Common myeloid progenitor, CD34-positive (primary cell): ENCODE measurements at regions not wholly inside any gene's neighbourhood (a gene's known extent, or its start where the extent isn't known, plus 50 kb on each side); places are given as distances from the start of the nearest gene placed in this dataset.

Experiments
- CTCF ChIA-PET: fragments of 350-600 bp; sonication (Branson Sonifier 250); formaldehyde crosslinking; loops from one replicate; lab custom pipeline; 2021; ENCODE audit warnings: antibody characterized with exemption; lab: Charles Lee
- POLR2A ChIA-PET: fragments of 350-600 bp; sonication (Branson Sonifier 250); formaldehyde crosslinking; loops from one replicate; lab custom pipeline; 2021; ENCODE audit warnings: antibody characterized with exemption; lab: Charles Lee
- DNase-seq, 3 donors: peaks; one replicate each; pipeline versions ENCODE4 v3.0.0 to v3.0.0-alpha.2; 2013
- H3K27ac ChIP-seq, 2 experiments: 1 replicate in 1 of 2; 2 replicates in 1 of 2; pipeline ENCODE4 v1.7.0; 2013; ENCODE audit warnings: inconsistent platforms in 2 of 2, low read length in 2 of 2, mild to moderate bottlenecking in 2 of 2, low read depth in 1 of 2, moderate library complexity in 1 of 2; ENCODE audit not compliant: severe bottlenecking in 2 of 2, insufficient read depth in 1 of 2, poor library complexity in 1 of 2
- H3K27me3 ChIP-seq, 5 experiments: replicated peaks in 2 of 5; 1 replicate in 3 of 5; 2 replicates in 2 of 5; pipeline versions ENCODE4 v1.6.1 to v1.7.0; 2013; ENCODE audit warnings: low read length in 4 of 5, mild to moderate bottlenecking in 2 of 5, moderate library complexity in 2 of 5, inconsistent platforms in 1 of 5; ENCODE audit not compliant: insufficient read depth in 5 of 5, control insufficient read depth in 4 of 5
- H3K36me3 ChIP-seq, 4 experiments: 1 replicate in 2 of 4; 2 replicates in 2 of 4; pipeline versions ENCODE4 v1.6.1 to v1.7.0; 2013; ENCODE audit warnings: low read length in 3 of 4, control low read depth in 1 of 4, mild to moderate bottlenecking in 1 of 4; ENCODE audit not compliant: control insufficient read depth in 4 of 4, insufficient read depth in 4 of 4
- H3K4me1 ChIP-seq, 4 experiments: 1 replicate in 3 of 4; 2 replicates in 1 of 4; pipeline versions ENCODE4 v1.6.1 to v1.7.1; 2013; ENCODE audit warnings: low read length in 3 of 4, mild to moderate bottlenecking in 3 of 4, control low read depth in 1 of 4, inconsistent platforms in 1 of 4, moderate library complexity in 1 of 4; ENCODE audit not compliant: control insufficient read depth in 4 of 4, insufficient read depth in 4 of 4; ENCODE audit errors: control extremely low read depth in 1 of 4
- H3K4me3 ChIP-seq, 7 experiments: 1 replicate in 4 of 7; 2 replicates in 3 of 7; pipeline versions ENCODE4 v1.5.1 to v1.7.0; 2013; ENCODE audit warnings: mild to moderate bottlenecking in 7 of 7, low read length in 6 of 7, moderate library complexity in 6 of 7, inconsistent platforms in 2 of 7, low read depth in 2 of 7, control low read depth in 1 of 7; ENCODE audit not compliant: insufficient read depth in 4 of 7, control insufficient read depth in 1 of 7; ENCODE audit errors: extremely low read depth in 1 of 7
- H3K9me3 ChIP-seq, 5 experiments: 1 replicate in 4 of 5; 2 replicates in 1 of 5; pipeline versions ENCODE4 v1.6.1 to v1.7.1; 2013; ENCODE audit warnings: low read length in 4 of 5, mild to moderate bottlenecking in 2 of 5, inconsistent platforms in 1 of 5, low read depth in 1 of 5, moderate library complexity in 1 of 5; ENCODE audit not compliant: control insufficient read depth in 4 of 5, insufficient read depth in 2 of 5; ENCODE audit errors: control extremely low read depth in 1 of 5
- WGBS: methylation state at CpG from one replicate; pipeline ENCODE4 v1.1.5; 2013; ENCODE audit not compliant: insufficient coverage; 5-methylcytosine and 5-hydroxymethylcytosine counted together

DNA sequence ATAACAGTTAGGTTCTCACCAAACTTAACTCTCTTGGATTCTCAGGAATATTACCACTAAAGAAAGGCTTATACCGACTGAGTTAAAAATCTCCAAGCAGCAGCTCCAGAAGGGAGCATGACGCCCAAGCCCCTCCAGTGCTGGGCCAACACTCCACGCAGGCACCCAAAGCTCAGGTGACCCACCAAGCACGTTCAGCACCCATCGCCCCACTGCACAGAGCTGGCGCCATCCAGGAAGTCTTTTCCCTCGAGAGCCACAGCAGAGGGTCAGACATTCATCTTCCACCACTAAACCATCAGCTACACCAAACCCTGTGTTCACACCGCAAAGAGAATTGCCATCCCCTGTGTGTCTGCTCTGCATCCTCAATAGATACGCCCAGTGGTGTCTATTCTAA lies 65.7 kb downstream of the SOX1 start:
- 95% methylated on average over 8 of the region's 9 CpGs for WGBS
- Histone ChIP-seq H3K27me3 (peaks cover 0 to 41% (median 6%) of the 10 kb centered on the region in 5 experiments), H3K9me3 (no peaks in the 10 kb centered on the region), H3K4me1 (no peaks in the 10 kb centered on the region), H3K4me3 (no peak overlapping the region), H3K27ac (no peak overlapping the region), H3K36me3 (no peaks in the 10 kb centered on the region)
- POLR2A ChIA-PET: no interaction called here
- CTCF ChIA-PET: interaction anchor here (0.6 kb wide), 1 partner anchor 8 kb away, joined by 4 read pairs; no protein-coding TSS in a partner anchor
- DNase-seq: no peak

DNA sequence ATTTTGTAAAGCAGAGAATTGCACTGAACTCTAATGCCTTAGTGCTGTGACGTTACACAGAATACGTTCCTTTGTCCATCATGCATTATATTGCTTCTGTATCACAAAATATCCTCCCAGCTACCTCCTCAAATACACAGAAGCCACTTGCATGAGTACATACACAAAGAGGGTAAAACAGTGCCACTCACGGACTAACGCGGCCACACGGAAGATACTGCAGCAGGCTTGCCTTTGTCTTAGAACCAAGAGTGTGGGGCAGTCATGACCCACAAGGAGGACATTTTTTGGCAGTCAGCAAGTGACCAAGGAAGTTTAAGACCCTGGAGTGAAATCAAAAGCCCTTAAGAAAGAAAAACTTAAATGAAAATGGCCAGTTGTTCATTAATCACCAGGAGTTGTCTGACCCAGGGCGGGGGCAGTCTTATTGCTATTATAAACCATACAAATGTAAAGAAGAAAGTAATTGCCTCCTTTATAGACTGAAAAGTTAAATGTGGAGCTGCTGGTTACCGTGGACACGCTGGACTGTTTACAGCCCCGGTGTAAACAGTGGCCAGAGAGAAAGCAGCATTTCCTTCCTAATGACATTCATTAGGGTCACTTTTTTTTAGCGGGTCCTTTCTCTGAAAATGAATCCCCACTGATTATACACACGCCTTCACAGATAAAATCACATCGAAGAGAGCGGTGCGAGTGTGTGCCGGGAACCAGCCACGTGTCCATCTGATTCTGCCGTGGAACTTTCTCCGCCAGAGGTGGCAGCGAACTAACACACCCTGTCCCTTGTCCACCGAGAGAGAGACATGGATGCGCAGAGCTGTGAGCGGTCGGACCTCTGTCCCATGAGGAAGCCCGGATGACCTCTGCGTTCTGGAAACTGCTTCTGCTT lies 66.8 kb downstream of the SOX1 start:
- Histone ChIP-seq H3K4me3 (no peak overlapping the region), H3K36me3 (no peaks in the 10 kb centered on the region), H3K27ac (no peak overlapping the region), H3K9me3 (no peaks in the 10 kb centered on the region), H3K4me1 (no peaks in the 10 kb centered on the region), H3K27me3 (peaks cover 0 to 37% (median 6%) of the 10 kb centered on the region in 5 experiments)
- 91% methylated on average over 23 of the region's 26 CpGs for WGBS
- DNase-seq: no peak
- POLR2A ChIA-PET: no interaction called here
- CTCF ChIA-PET: no interaction called here

DNA sequence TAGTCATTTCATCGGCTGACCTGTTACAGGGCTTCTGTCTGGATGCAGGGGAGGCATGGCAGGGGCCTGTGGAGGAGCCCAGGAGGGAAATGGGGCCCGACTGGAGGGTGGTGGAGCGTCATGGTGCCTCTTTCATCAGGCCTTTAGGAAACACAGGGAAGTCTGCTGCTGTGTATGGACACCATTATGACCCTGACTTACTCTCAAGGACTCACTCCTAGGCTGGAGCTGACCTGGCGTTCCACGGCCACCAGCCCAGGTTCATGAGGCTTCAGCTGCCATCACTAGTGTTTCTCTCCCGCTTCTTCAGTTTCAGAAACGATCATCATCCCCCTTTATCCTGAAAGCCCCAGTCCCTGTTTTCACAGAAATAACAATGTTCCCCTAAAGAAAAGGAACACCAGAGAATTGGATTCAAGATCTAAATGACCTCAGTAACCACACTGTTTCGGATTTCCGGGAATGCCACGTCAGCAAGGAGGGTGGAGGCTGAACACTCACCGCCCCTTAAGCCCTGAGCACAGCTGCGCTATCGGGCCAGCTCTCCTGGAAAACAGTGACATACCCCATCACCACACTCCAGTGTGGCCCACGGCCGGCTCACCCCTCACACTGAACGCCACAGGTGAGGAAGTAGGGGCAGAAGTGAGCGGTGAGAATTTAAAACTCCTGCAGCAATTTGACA lies 67.6 kb downstream of the SOX1 start:
- ChIA-PET CTCF (no interaction called here), POLR2A (no interaction called here)
- H3K27me3 ChIP-seq: peaks cover 0 to 37% (median 6%) of the 10 kb centered on the region in 5 experiments
- no peaks in the 10 kb centered on the region for H3K36me3 ChIP-seq
- H3K4me1 ChIP-seq: no peaks in the 10 kb centered on the region
- no peak overlapping the region for H3K4me3 ChIP-seq
- WGBS: 91% methylated on average over 9 of the region's 17 CpGs
- no peak overlapping the region for H3K27ac ChIP-seq
- no peak for DNase-seq
- no peaks in the 10 kb centered on the region for H3K9me3 ChIP-seq

DNA sequence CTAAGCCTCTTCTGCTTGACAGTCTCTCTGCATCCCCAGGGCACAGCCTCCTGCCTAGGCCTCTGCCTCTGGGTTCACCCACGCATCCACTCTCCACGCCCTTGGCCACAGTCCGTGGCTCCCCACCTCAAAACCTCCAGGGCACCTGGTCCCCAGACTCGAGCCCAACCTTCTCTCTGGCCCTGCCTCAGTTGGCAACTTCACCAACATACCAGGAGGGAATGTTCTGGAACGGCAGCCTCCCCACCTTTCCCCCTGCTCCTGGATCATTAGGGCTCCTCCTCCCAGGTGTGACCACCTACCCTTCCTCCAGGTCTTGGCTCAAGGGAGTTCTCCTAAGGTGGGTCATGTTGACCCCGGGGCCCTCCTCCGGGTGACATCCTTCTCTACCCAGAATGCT lies 69.1 kb downstream of the SOX1 start:
- ChIA-PET CTCF (no interaction called here), POLR2A (no interaction called here)
- H3K36me3 ChIP-seq: no peaks in the 10 kb centered on the region
- WGBS: 89% methylated on average over 7 of the region's 7 CpGs
- no peak overlapping the region for H3K4me3 ChIP-seq
- no peaks in the 10 kb centered on the region for H3K4me1 ChIP-seq
- no peak overlapping the region for H3K27ac ChIP-seq
- H3K27me3 ChIP-seq: peaks cover 0 to 38% (median 6%) of the 10 kb centered on the region in 5 experiments
- no peak for DNase-seq
- H3K9me3 ChIP-seq: no peaks in the 10 kb centered on the region

- ChIA-PET POLR2A (no interaction called here), CTCF (interaction anchor here (0.9 kb wide), 1 partner anchor 25 kb away, joined by 4 read pairs; no protein-coding TSS in a partner anchor)
- no peak for DNase-seq
- H3K27me3 ChIP-seq: peaks cover 0 to 33% (median 6%) of the 10 kb centered on the region in 5 experiments
- no peaks in the 10 kb centered on the region for H3K36me3 ChIP-seq
- H3K4me1 ChIP-seq: no peaks in the 10 kb centered on the region
- no peak overlapping the region for H3K4me3 ChIP-seq
- H3K27ac ChIP-seq: no peak overlapping the region
- WGBS: 89% methylated on average over 4 of the region's 6 CpGs
- H3K9me3 ChIP-seq: no peaks in the 10 kb centered on the region
These were observed 70.2 kb downstream of the SOX1 start for GRCh38 chr13:112137144-112137543.

DNA sequence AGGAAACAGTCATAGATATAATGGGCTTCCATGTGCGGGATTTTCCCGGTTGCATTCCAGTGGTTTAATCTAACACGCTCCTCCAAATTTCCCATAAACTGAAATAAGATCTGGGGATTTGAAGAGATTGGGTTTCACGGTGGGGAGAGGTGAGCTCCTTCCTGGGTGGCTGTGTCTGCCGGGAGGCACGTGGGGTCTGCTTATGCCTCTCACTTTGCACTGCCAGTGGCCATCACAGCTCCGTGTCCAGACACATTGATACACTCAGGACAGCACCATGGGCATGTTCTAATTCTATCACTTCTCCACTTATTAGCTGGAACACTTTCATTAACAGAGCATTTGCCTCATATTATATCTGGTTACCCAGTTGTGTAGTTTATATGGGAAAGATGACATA lies 73.4 kb downstream of the SOX1 start:
- Histone ChIP-seq H3K27me3 (peaks cover 0 to 19% (median 3%) of the 10 kb centered on the region in 5 experiments), H3K4me3 (no peak overlapping the region), H3K4me1 (no peaks in the 10 kb centered on the region), H3K9me3 (no peaks in the 10 kb centered on the region), H3K36me3 (no peaks in the 10 kb centered on the region), H3K27ac (no peak overlapping the region)
- WGBS: 83% methylated on average over 3 of the region's 7 CpGs
- ChIA-PET CTCF (interaction anchor here (0.7 kb wide), 1 partner anchor 8 kb away, joined by 4 read pairs; no protein-coding TSS in a partner anchor), POLR2A (no interaction called here)
- DNase-seq: no peak
